Fibroblast of lung (primary cell): ENCODE measurements at regions not wholly inside any gene's neighbourhood (a gene's known extent, or its start where the extent isn't known, plus 50 kb on each side); places are given as distances from the start of the nearest gene placed in this dataset.

Experiments
- CTCF ChIP-seq, 2 donors: IDR thresholded peaks in 1 of 2; conservative IDR thresholded peaks in 1 of 2; 1 replicate in 1 of 2; 2 replicates in 1 of 2; pipeline ENCODE4 v1.5.1; 2011 to 2012; ENCODE audit warnings: low read length in 2 of 2, control low read depth in 1 of 2, inconsistent platforms in 1 of 2, low read depth in 1 of 2, mild to moderate bottlenecking in 1 of 2
- EZH2 ChIP-seq: IDR thresholded peaks from 2 replicates; pipeline ENCODE4 v1.5.1; 2012; ENCODE audit warnings: low read length, control low read depth, mild to moderate bottlenecking; ENCODE audit errors: missing control alignments

GRCh38 chr14:94906577-94906976 is 136.7 kb upstream of the GSC start:
- TF ChIP-seq CTCF (conservative IDR thresholded peaks at IDR 0.05 in 1 of 2, IDR thresholded peaks at IDR 0.05 in 1 of 2; ENCODE audit: low read depth in 1 of 2, low read length in 2 of 2) (no peak), EZH2 (no peak)
